A673 (cell line): ENCODE measurements at regions not wholly inside any gene's neighbourhood (a gene's known extent, or its start where the extent isn't known, plus 50 kb on each side); places are given as distances from the start of the nearest gene placed in this dataset.

Experiments
- EZH2 ChIP-seq: fragments of 200-600 bp; sonication (generic); IDR thresholded peaks from 2 replicates; pipeline ENCODE4 v1.6.1; 2017; ENCODE audit warnings: borderline replicate concordance, low read depth, mild to moderate bottlenecking, mixed read lengths, antibody characterized with exemption, low read length; ENCODE audit not compliant: poor library complexity, severe bottlenecking
- TF ChIP-seq, protein P1 (sequence below): fragments of 300-800, 200-600 bp; sonication (generic); conservative IDR thresholded peaks from 2 replicates; pipeline ENCODE4 v1.5.1; 2017; ENCODE audit warnings: low read depth, mild to moderate bottlenecking, antibody characterized with exemption, low read length, moderate library complexity, mixed read lengths

DNA sequence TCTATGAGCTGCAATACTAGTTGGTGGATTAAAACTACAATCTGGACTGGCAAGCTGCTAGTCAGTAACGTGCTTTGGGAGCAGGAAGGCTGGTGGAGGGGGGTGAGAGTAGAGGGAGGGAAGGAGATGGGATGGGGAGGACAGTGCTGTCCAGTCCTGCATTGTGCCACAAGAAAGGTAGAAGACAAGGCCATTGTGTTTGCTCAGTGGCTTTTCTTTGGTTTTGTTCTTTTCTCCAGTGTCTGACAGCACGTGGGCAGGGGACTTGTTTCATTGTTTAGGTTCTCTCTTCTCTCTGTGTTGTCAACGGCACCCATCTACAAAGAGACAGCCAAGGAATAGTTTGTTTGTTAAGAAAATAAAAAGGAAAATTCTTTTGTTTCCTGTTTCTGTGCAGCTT, 362.8 kb upstream of the PLXNA2 start:
- TF ChIP-seq, protein P1, sequence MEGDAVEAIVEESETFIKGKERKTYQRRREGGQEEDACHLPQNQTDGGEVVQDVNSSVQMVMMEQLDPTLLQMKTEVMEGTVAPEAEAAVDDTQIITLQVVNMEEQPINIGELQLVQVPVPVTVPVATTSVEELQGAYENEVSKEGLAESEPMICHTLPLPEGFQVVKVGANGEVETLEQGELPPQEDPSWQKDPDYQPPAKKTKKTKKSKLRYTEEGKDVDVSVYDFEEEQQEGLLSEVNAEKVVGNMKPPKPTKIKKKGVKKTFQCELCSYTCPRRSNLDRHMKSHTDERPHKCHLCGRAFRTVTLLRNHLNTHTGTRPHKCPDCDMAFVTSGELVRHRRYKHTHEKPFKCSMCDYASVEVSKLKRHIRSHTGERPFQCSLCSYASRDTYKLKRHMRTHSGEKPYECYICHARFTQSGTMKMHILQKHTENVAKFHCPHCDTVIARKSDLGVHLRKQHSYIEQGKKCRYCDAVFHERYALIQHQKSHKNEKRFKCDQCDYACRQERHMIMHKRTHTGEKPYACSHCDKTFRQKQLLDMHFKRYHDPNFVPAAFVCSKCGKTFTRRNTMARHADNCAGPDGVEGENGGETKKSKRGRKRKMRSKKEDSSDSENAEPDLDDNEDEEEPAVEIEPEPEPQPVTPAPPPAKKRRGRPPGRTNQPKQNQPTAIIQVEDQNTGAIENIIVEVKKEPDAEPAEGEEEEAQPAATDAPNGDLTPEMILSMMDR: no peak
- no peak for TF ChIP-seq EZH2
